GM23338 (cell line): ENCODE measurements at regions not wholly inside any gene's neighbourhood (a gene's known extent, or its start where the extent isn't known, plus 50 kb on each side); places are given as distances from the start of the nearest gene placed in this dataset.

Experiments
- ATAC-seq: fragments of 200-7000 bp; cut with Tn5 transposase; 3 replicates; pipeline ENCODE4 v1.9.1; 2020
- DNase-seq: peaks from one replicate; pipeline ENCODE4 v3.0.0-alpha.2; 2015; ENCODE audit warnings: low spot score
- H2AFZ ChIP-seq: fragments of 200-600 bp; sonication (generic); 2 replicates; pipeline ENCODE4 v1.8.0; 2016; ENCODE audit warnings: antibody characterized with exemption, mild to moderate bottlenecking, moderate library complexity
- H3F3A ChIP-seq: fragments of 200-600 bp; sonication (generic); replicated peaks from 2 replicates; pipeline ENCODE4 v1.8.0; 2017; ENCODE audit warnings: antibody characterized with exemption, mixed run types, low read depth
- H3K27ac ChIP-seq: fragments of 200-600 bp; sonication (generic); 2 replicates; pipeline ENCODE4 v1.6.1; 2016; ENCODE audit warnings: low read depth
- H3K27me3 ChIP-seq: fragments of 200-600 bp; sonication (generic); 2 replicates; pipeline ENCODE4 v1.8.0; 2016; ENCODE audit warnings: mild to moderate bottlenecking, mixed run types, moderate library complexity; ENCODE audit not compliant: insufficient read depth
- H3K36me3 ChIP-seq: fragments of 200-600 bp; sonication (generic); 2 replicates; pipeline ENCODE4 v1.8.0; 2016; ENCODE audit warnings: mild to moderate bottlenecking; ENCODE audit not compliant: insufficient read depth
- H3K4me1 ChIP-seq: fragments of 200-600 bp; sonication (generic); 2 replicates; pipeline ENCODE4 v1.8.0; 2016; ENCODE audit warnings: mild to moderate bottlenecking, moderate library complexity; ENCODE audit not compliant: insufficient read depth
- H3K4me2 ChIP-seq: fragments of 200-600 bp; sonication (generic); 2 replicates; pipeline ENCODE4 v1.7.1; 2017; ENCODE audit warnings: mixed run types
- H3K4me3 ChIP-seq: fragments of 200-600 bp; sonication (generic); 2 replicates; pipeline ENCODE4 v1.6.1; 2016; ENCODE audit warnings: mixed run types
- H3K79me2 ChIP-seq: fragments of 200-600 bp; sonication (generic); replicated peaks from 2 replicates; pipeline ENCODE4 v1.8.0; 2017; ENCODE audit warnings: mild to moderate bottlenecking; ENCODE audit not compliant: insufficient read depth
- H3K9me2 ChIP-seq: fragments of 200-600 bp; sonication (generic); 2 replicates; pipeline ENCODE4 v1.8.0; 2017; ENCODE audit not compliant: insufficient read depth
- H4K20me1 ChIP-seq: fragments of 200-600 bp; sonication (generic); replicated peaks from 2 replicates; pipeline ENCODE4 v1.8.0; 2017; ENCODE audit warnings: mild to moderate bottlenecking; ENCODE audit not compliant: insufficient read depth
- H3K27ac Mint-ChIP-seq: 2 replicates; pipeline ENCODE4 v1.8.0; 2020; ENCODE audit warnings: inconsistent platforms, mild to moderate bottlenecking, moderate library complexity, mixed read lengths
- H3K27me3 Mint-ChIP-seq: 3 replicates; pipeline ENCODE4 v1.8.0; 2022; ENCODE audit warnings: low read depth, mild to moderate bottlenecking, moderate library complexity, mixed read lengths, inconsistent platforms; ENCODE audit not compliant: insufficient read depth, poor library complexity
- H3K36me3 Mint-ChIP-seq: 3 replicates; pipeline ENCODE4 v1.8.0; 2021; ENCODE audit warnings: low read depth, mild to moderate bottlenecking, inconsistent platforms, moderate library complexity, mixed read lengths
- H3K4me1 Mint-ChIP-seq: 3 replicates; pipeline ENCODE4 v1.8.0; 2020; ENCODE audit warnings: mild to moderate bottlenecking, inconsistent platforms, mixed read lengths
- H3K4me3 Mint-ChIP-seq: 3 replicates; pipeline ENCODE4 v1.8.0; 2021; ENCODE audit warnings: moderate library complexity, mild to moderate bottlenecking, inconsistent platforms, mixed read lengths
- H3K9me3 Mint-ChIP-seq: 3 replicates; pipeline ENCODE4 v1.8.0; 2020; ENCODE audit warnings: moderate library complexity, mild to moderate bottlenecking, inconsistent platforms, mixed read lengths
- CREB1 ChIP-seq: fragments of 250-450 bp; sonication (Bioruptor Pico); IDR thresholded peaks from 2 replicates; pipeline ENCODE4 v1.5.0; 2020; ENCODE audit warnings: low read depth, mild to moderate bottlenecking, moderate library complexity
- EZH2phosphoT487 ChIP-seq: fragments of 200-600 bp; sonication (generic); IDR thresholded peaks from one replicate; pipeline ENCODE4 v1.8.1; 2018; ENCODE audit warnings: antibody characterized with exemption; ENCODE audit not compliant: unreplicated experiment
- JUNB ChIP-seq: IDR thresholded peaks from one replicate; pipeline ENCODE4 v1.6.1; 2016; ENCODE audit warnings: antibody characterized with exemption; ENCODE audit not compliant: unreplicated experiment
- NANOG ChIP-seq: IDR thresholded peaks from 2 replicates; pipeline ENCODE4 v1.6.1; 2016; ENCODE audit warnings: antibody characterized with exemption, borderline replicate concordance
- POLR2AphosphoS5 ChIP-seq: IDR thresholded peaks from 2 replicates; pipeline ENCODE4 v1.6.1; 2016; ENCODE audit warnings: antibody characterized with exemption, low read depth
- STAT1 ChIP-seq: IDR thresholded peaks from one replicate; pipeline ENCODE4 v1.6.1; 2016; ENCODE audit warnings: antibody characterized with exemption; ENCODE audit not compliant: unreplicated experiment
- ZNF114 ChIP-seq: fragments of 250-450 bp; sonication (Bioruptor Pico); IDR thresholded peaks from 2 replicates; pipeline ENCODE4 v1.5.0; 2020; ENCODE audit warnings: mild to moderate bottlenecking, moderate library complexity
- ZNF331 ChIP-seq: fragments of 250-450 bp; sonication (Bioruptor Pico); IDR thresholded peaks from 2 replicates; pipeline ENCODE4 v1.5.0; 2020; ENCODE audit warnings: low read depth, mild to moderate bottlenecking, moderate library complexity
- TF ChIP-seq, protein P1 (sequence below): IDR thresholded peaks from one replicate; pipeline ENCODE4 v1.6.1; 2018; ENCODE audit warnings: antibody characterized with exemption; ENCODE audit not compliant: unreplicated experiment
- TF ChIP-seq, protein P2 (sequence below): fragments of 250-450 bp; sonication (Bioruptor Pico); IDR thresholded peaks from 2 replicates; pipeline ENCODE4 v1.5.0; 2020; ENCODE audit warnings: mild to moderate bottlenecking, moderate library complexity
- TF ChIP-seq, protein P3 (sequence below): IDR thresholded peaks from 2 replicates; pipeline ENCODE4 v1.6.1; 2016; ENCODE audit warnings: antibody characterized with exemption

DNA sequence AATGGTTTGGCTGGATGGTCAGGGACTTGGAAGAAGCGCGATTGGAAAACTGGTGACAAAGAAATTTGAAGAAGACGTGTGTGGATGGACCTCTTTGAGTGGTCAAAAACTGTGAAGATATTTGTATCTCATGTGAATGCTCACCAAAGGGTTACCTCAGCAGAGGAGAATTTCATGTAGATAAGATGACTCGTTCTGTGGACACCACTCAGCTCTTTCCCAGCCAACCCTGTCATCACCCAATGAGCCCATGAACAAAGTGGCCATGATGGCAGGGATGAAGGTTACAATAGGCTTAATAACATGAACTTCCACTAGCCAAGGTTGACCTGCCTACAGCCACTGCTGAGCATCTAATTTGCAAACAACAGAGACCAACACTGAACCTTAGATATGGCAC is 248.3 kb downstream of the KCNE4 start:
- H3K79me2 ChIP-seq, result no peaks in the 10 kb centered on the region
- no peaks in the 10 kb centered on the region for H3K36me3 ChIP-seq
- Mint-ChIP-seq H3K4me1 (no peaks in the 10 kb centered on the region), H3K9me3 (peaks cover 4% of the 10 kb centered on the region; the same call in 2 of the 3 replicates), H3K36me3 (no peaks in the 10 kb centered on the region), H3K4me3 (no peak overlapping the region), H3K27me3 (peaks cover 1% of the 10 kb centered on the region), H3K27ac (no peak overlapping the region)
- no peaks in the 10 kb centered on the region for H3K4me1 ChIP-seq
- no peak overlapping the region for H3K27ac ChIP-seq
- DNase-seq, result no peak
- no peaks in the 10 kb centered on the region for H3K27me3 ChIP-seq
- H3K4me3 ChIP-seq, result no peak overlapping the region
- H3F3A ChIP-seq, result no peaks in the 10 kb centered on the region
- peaks cover 5% of the 10 kb centered on the region; the same call in 1 of the 2 replicates for H3K9me2 ChIP-seq
- H4K20me1 ChIP-seq, result no peaks in the 10 kb centered on the region
- no peak overlapping the region for H3K4me2 ChIP-seq
- no peak overlapping the region for H2AFZ ChIP-seq
- ATAC-seq, result no peak
- TF ChIP-seq ZNF114 (CRISPR knock-in tag) (no peak), JUNB (no peak), NANOG (no peak), POLR2AphosphoS5 (no peak), CREB1 (no peak), EZH2phosphoT487 (no peak), STAT1 (no peak), ZNF331 (no peak)
- TF ChIP-seq, protein P1, sequence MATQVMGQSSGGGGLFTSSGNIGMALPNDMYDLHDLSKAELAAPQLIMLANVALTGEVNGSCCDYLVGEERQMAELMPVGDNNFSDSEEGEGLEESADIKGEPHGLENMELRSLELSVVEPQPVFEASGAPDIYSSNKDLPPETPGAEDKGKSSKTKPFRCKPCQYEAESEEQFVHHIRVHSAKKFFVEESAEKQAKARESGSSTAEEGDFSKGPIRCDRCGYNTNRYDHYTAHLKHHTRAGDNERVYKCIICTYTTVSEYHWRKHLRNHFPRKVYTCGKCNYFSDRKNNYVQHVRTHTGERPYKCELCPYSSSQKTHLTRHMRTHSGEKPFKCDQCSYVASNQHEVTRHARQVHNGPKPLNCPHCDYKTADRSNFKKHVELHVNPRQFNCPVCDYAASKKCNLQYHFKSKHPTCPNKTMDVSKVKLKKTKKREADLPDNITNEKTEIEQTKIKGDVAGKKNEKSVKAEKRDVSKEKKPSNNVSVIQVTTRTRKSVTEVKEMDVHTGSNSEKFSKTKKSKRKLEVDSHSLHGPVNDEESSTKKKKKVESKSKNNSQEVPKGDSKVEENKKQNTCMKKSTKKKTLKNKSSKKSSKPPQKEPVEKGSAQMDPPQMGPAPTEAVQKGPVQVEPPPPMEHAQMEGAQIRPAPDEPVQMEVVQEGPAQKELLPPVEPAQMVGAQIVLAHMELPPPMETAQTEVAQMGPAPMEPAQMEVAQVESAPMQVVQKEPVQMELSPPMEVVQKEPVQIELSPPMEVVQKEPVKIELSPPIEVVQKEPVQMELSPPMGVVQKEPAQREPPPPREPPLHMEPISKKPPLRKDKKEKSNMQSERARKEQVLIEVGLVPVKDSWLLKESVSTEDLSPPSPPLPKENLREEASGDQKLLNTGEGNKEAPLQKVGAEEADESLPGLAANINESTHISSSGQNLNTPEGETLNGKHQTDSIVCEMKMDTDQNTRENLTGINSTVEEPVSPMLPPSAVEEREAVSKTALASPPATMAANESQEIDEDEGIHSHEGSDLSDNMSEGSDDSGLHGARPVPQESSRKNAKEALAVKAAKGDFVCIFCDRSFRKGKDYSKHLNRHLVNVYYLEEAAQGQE, result no peak
- TF ChIP-seq, protein P2, sequence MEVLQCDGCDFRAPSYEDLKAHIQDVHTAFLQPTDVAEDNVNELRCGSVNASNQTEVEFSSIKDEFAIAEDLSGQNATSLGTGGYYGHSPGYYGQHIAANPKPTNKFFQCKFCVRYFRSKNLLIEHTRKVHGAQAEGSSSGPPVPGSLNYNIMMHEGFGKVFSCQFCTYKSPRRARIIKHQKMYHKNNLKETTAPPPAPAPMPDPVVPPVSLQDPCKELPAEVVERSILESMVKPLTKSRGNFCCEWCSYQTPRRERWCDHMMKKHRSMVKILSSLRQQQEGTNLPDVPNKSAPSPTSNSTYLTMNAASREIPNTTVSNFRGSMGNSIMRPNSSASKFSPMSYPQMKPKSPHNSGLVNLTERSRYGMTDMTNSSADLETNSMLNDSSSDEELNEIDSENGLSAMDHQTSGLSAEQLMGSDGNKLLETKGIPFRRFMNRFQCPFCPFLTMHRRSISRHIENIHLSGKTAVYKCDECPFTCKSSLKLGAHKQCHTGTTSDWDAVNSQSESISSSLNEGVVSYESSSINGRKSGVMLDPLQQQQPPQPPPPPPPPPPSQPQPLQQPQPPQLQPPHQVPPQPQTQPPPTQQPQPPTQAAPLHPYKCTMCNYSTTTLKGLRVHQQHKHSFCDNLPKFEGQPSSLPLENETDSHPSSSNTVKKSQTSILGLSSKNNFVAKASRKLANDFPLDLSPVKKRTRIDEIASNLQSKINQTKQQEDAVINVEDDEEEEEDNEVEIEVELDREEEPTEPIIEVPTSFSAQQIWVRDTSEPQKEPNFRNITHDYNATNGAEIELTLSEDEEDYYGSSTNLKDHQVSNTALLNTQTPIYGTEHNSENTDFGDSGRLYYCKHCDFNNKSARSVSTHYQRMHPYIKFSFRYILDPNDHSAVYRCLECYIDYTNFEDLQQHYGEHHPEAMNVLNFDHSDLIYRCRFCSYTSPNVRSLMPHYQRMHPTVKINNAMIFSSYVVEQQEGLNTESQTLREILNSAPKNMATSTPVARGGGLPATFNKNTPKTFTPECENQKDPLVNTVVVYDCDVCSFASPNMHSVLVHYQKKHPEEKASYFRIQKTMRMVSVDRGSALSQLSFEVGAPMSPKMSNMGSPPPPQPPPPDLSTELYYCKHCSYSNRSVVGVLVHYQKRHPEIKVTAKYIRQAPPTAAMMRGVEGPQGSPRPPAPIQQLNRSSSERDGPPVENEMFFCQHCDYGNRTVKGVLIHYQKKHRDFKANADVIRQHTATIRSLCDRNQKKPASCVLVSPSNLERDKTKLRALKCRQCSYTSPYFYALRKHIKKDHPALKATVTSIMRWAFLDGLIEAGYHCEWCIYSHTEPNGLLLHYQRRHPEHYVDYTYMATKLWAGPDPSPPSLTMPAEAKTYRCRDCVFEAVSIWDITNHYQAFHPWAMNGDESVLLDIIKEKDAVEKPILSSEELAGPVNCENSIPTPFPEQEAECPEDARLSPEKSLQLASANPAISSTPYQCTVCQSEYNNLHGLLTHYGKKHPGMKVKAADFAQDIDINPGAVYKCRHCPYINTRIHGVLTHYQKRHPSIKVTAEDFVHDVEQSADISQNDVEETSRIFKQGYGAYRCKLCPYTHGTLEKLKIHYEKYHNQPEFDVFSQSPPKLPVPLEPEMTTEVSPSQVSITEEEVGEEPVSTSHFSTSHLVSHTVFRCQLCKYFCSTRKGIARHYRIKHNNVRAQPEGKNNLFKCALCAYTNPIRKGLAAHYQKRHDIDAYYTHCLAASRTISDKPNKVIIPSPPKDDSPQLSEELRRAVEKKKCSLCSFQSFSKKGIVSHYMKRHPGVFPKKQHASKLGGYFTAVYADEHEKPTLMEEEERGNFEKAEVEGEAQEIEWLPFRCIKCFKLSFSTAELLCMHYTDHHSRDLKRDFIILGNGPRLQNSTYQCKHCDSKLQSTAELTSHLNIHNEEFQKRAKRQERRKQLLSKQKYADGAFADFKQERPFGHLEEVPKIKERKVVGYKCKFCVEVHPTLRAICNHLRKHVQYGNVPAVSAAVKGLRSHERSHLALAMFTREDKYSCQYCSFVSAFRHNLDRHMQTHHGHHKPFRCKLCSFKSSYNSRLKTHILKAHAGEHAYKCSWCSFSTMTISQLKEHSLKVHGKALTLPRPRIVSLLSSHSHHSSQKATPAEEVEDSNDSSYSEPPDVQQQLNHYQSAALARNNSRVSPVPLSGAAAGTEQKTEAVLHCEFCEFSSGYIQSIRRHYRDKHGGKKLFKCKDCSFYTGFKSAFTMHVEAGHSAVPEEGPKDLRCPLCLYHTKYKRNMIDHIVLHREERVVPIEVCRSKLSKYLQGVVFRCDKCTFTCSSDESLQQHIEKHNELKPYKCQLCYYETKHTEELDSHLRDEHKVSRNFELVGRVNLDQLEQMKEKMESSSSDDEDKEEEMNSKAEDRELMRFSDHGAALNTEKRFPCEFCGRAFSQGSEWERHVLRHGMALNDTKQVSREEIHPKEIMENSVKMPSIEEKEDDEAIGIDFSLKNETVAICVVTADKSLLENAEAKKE (CRISPR knock-in tag), result no peak
- TF ChIP-seq, protein P3, sequence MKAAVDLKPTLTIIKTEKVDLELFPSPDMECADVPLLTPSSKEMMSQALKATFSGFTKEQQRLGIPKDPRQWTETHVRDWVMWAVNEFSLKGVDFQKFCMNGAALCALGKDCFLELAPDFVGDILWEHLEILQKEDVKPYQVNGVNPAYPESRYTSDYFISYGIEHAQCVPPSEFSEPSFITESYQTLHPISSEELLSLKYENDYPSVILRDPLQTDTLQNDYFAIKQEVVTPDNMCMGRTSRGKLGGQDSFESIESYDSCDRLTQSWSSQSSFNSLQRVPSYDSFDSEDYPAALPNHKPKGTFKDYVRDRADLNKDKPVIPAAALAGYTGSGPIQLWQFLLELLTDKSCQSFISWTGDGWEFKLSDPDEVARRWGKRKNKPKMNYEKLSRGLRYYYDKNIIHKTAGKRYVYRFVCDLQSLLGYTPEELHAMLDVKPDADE, result no peak
